AG10803 (cell line): ENCODE measurements at regions not wholly inside any gene's neighbourhood (a gene's known extent, or its start where the extent isn't known, plus 50 kb on each side); places are given as distances from the start of the nearest gene placed in this dataset.

Experiments
- DNase-seq: peaks from one replicate; pipeline ENCODE4 v3.0.0; 2010; ENCODE audit warnings: low read depth
- H3K4me3 ChIP-seq: 2 replicates; pipeline ENCODE4 v1.5.1; 2011; ENCODE audit warnings: mild to moderate bottlenecking, low read length, control low read depth
- CTCF ChIP-seq: conservative IDR thresholded peaks from 2 replicates; pipeline ENCODE4 v1.5.1; 2011; ENCODE audit warnings: mild to moderate bottlenecking, low read length, control low read depth, inconsistent platforms

- TF ChIP-seq CTCF, result no peak
- DNase-seq, result peak; percentile 3
- peak overlapping the region; percentile 82 for H3K4me3 ChIP-seq
Measured at GRCh38 chrX:46447384-46447783, 97.8 kb downstream of the ZNF674 start.

- peak overlapping the region; percentile 82 for H3K4me3 ChIP-seq
- TF ChIP-seq CTCF, result no peak
- peak; percentile 73 for DNase-seq
Measured at GRCh38 chrX:46446727-46447378, 98.4 kb downstream of the ZNF674 start.

GRCh38 chrX:46444011-46444410 lies 101.2 kb downstream of the ZNF674 start:
- H3K4me3 ChIP-seq, result no peak overlapping the region
- DNase-seq, result peak; percentile 87
- TF ChIP-seq CTCF, result no peak

- no peak for TF ChIP-seq CTCF
- no peak overlapping the region for H3K4me3 ChIP-seq
- DNase-seq, result no peak
Measured at GRCh38 chrX:46436744-46437143, 108.5 kb downstream of the ZNF674 start.

- peak; percentile 31 for DNase-seq
- H3K4me3 ChIP-seq, result no peak overlapping the region
- no peak for TF ChIP-seq CTCF
Measured at GRCh38 chrX:46433892-46434291, 111.3 kb downstream of the ZNF674 start.

GRCh38 chrX:46408553-46409407 lies 136.4 kb downstream of the ZNF674 start:
- peak; percentile 77 for TF ChIP-seq CTCF
- H3K4me3 ChIP-seq, result no peak overlapping the region
- DNase-seq, result peak; percentile 62

- no peak for TF ChIP-seq CTCF
- no peak overlapping the region for H3K4me3 ChIP-seq
- peak; percentile 42 for DNase-seq
Measured at GRCh38 chrX:46407753-46408130, 137.5 kb downstream of the ZNF674 start.
